ENCODE measurements at regions not wholly inside any gene's neighbourhood (a gene's known extent, or its start where the extent isn't known, plus 50 kb on each side); places are given as distances from the start of the nearest gene placed in this dataset.
"Not testable (repeated sequence)": the region's sequence is repeated elsewhere in the genome, so short reads cannot be mapped to it uniquely, and the experiment has no call there.

- H3K14ac ChIP-seq (ENCODE audit: low read length); H3K27ac ChIP-seq (ENCODE audit: low read depth, low read length); H2AK5ac ChIP-seq (ENCODE audit: low read length); H4K12ac ChIP-seq (ENCODE audit: low read depth, low read length); H3K4me2 ChIP-seq (ENCODE audit: low read length); H3K36me3 ChIP-seq (ENCODE audit: control insufficient read depth in 1 of 2, insufficient read depth in 2 of 2, low read length in 2 of 2); H3K79me2 ChIP-seq (ENCODE audit: control insufficient read depth, insufficient read depth, low read length, poor library complexity); H3K4me3 ChIP-seq (ENCODE audit: low read depth, low read length); H4K91ac ChIP-seq (ENCODE audit: low read depth, low read length); H3K9me3 ChIP-seq (ENCODE audit: insufficient read depth, low read depth, low read length); H3K27me3 ChIP-seq (ENCODE audit: insufficient read depth, low read length); H2AFZ ChIP-seq (ENCODE audit: insufficient read depth, low read length, poor library complexity); H3K4me1 ChIP-seq (ENCODE audit: control insufficient read depth in 1 of 2, insufficient read depth in 2 of 2, low read length in 2 of 2); H4K8ac ChIP-seq (ENCODE audit: low read depth, low read length); H3K79me1 ChIP-seq (ENCODE audit: low read length); H3K9ac ChIP-seq (ENCODE audit: low read length); H2BK12ac ChIP-seq (ENCODE audit: low read length); H2BK120ac ChIP-seq (ENCODE audit: insufficient read depth, low read length, poor library complexity); DNase-seq; H3K4ac ChIP-seq (ENCODE audit: low read depth, low read length); H3K23ac ChIP-seq (ENCODE audit: low read length); H3K18ac ChIP-seq (ENCODE audit: low read length); H2BK5ac ChIP-seq (ENCODE audit: low read depth, low read length, poor library complexity): not testable (repeated sequence)
- WGBS (ENCODE audit: extremely low coverage, insufficient coverage, insufficient read length): no CpG with 5 or more reads among the region's 34 CpGs
Observed at GRCh38 chr4:14358544-14359160, 643.6 kb upstream of the CPEB2 start.

DNA sequence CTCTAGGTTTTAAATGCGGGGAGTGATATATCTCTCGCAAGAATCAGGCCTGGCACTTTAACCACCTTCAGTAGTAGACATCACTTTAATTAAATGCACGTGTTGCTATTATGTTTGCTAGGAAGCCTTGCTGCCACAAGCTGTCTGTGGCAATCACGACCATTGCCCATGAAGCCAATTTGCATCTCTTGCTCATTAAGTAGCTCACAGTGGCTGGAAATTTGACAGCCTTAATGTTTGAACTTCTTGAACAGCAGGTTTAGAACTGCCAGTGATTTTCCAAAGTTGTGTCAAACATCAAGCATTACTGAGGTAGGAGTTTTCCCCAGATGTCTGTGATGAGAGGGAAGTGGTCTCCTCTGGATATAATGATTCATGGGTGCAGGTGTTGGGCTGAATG lies 642.3 kb upstream of the CPEB2 start:
- Histone ChIP-seq H3K36me3 (ENCODE audit: control insufficient read depth in 1 of 2, insufficient read depth in 2 of 2, low read length in 2 of 2) (no peaks in the 10 kb centered on the region), H3K4me1 (ENCODE audit: control insufficient read depth in 1 of 2, insufficient read depth in 2 of 2, low read length in 2 of 2) (no peaks in the 10 kb centered on the region), H3K4me3 (ENCODE audit: low read depth, low read length) (no peak overlapping the region), H2BK12ac (ENCODE audit: low read length) (no peak overlapping the region), H3K79me2 (ENCODE audit: control insufficient read depth, insufficient read depth, low read length, poor library complexity) (no peaks in the 10 kb centered on the region), H4K8ac (ENCODE audit: low read depth, low read length) (no peak overlapping the region), H3K9me3 (ENCODE audit: insufficient read depth, low read depth, low read length) (no peaks in the 10 kb centered on the region), H3K4ac (ENCODE audit: low read depth, low read length) (no peak overlapping the region), H4K12ac (ENCODE audit: low read depth, low read length) (no peak overlapping the region), H2AFZ (ENCODE audit: insufficient read depth, low read length, poor library complexity) (no peak overlapping the region), H2AK5ac (ENCODE audit: low read length) (no peak overlapping the region), H2BK5ac (ENCODE audit: low read depth, low read length, poor library complexity) (no peak overlapping the region), H3K18ac (ENCODE audit: low read length) (no peak overlapping the region), H3K4me2 (ENCODE audit: low read length) (no peak overlapping the region), H3K14ac (ENCODE audit: low read length) (no peak overlapping the region), H3K27ac (ENCODE audit: low read depth, low read length) (no peak overlapping the region), H2BK120ac (ENCODE audit: insufficient read depth, low read length, poor library complexity) (no peak overlapping the region), H4K91ac (ENCODE audit: low read depth, low read length) (no peak overlapping the region), H3K9ac (ENCODE audit: low read length) (no peak overlapping the region), H3K79me1 (ENCODE audit: low read length) (no peaks in the 10 kb centered on the region), H3K23ac (ENCODE audit: low read length) (no peak overlapping the region), H3K27me3 (ENCODE audit: insufficient read depth, low read length) (no peaks in the 10 kb centered on the region)
- no peak for DNase-seq
- WGBS (ENCODE audit: extremely low coverage, insufficient coverage, insufficient read length): no CpG with 5 or more reads among the region's 4 CpGs

DNA sequence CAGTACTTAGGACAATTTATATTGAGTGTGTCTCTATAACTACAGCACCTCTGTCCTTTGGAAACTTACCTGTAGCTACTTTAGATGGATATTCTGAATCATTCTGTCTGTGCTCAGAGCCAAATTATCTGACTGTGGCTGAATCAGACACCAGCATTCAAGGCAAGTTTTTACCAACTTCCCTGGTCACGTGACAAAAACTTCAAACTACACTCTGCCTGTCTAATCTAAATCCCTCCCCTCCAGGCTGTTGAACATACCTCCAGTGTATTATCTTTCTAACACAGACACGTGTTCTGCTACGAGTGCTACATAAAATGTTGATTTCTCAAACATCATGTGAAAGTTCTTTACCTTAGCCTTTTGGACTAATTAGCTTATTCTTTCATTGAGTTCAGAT lies 641.2 kb upstream of the CPEB2 start:
- H2BK12ac ChIP-seq (ENCODE audit: low read length): no peak overlapping the region
- H3K27ac ChIP-seq (ENCODE audit: low read depth, low read length): no peak overlapping the region
- DNase-seq: no peak
- no peak overlapping the region for H4K91ac ChIP-seq (ENCODE audit: low read depth, low read length)
- H3K79me2 ChIP-seq (ENCODE audit: control insufficient read depth, insufficient read depth, low read length, poor library complexity): no peaks in the 10 kb centered on the region
- no peaks in the 10 kb centered on the region for H3K36me3 ChIP-seq (ENCODE audit: control insufficient read depth in 1 of 2, insufficient read depth in 2 of 2, low read length in 2 of 2)
- no peak overlapping the region for H3K14ac ChIP-seq (ENCODE audit: low read length)
- no peak overlapping the region for H2BK5ac ChIP-seq (ENCODE audit: low read depth, low read length, poor library complexity)
- no peak overlapping the region for H2BK120ac ChIP-seq (ENCODE audit: insufficient read depth, low read length, poor library complexity)
- no peaks in the 10 kb centered on the region for H3K27me3 ChIP-seq (ENCODE audit: insufficient read depth, low read length)
- no peak overlapping the region for H3K4me3 ChIP-seq (ENCODE audit: low read depth, low read length)
- H3K9me3 ChIP-seq (ENCODE audit: insufficient read depth, low read depth, low read length): no peaks in the 10 kb centered on the region
- no peaks in the 10 kb centered on the region for H3K79me1 ChIP-seq (ENCODE audit: low read length)
- H4K12ac ChIP-seq (ENCODE audit: low read depth, low read length): no peak overlapping the region
- no peak overlapping the region for H3K9ac ChIP-seq (ENCODE audit: low read length)
- H3K4me2 ChIP-seq (ENCODE audit: low read length): no peak overlapping the region
- H3K4ac ChIP-seq (ENCODE audit: low read depth, low read length): no peak overlapping the region
- no peak overlapping the region for H2AFZ ChIP-seq (ENCODE audit: insufficient read depth, low read length, poor library complexity)
- H3K23ac ChIP-seq (ENCODE audit: low read length): no peak overlapping the region
- no peak overlapping the region for H3K18ac ChIP-seq (ENCODE audit: low read length)
- H2AK5ac ChIP-seq (ENCODE audit: low read length): no peak overlapping the region
- no peaks in the 10 kb centered on the region for H3K4me1 ChIP-seq (ENCODE audit: control insufficient read depth in 1 of 2, insufficient read depth in 2 of 2, low read length in 2 of 2)
- no CpG with 5 or more reads among the region's 3 CpGs for WGBS (ENCODE audit: extremely low coverage, insufficient coverage, insufficient read length)
- H4K8ac ChIP-seq (ENCODE audit: low read depth, low read length): no peak overlapping the region

DNA sequence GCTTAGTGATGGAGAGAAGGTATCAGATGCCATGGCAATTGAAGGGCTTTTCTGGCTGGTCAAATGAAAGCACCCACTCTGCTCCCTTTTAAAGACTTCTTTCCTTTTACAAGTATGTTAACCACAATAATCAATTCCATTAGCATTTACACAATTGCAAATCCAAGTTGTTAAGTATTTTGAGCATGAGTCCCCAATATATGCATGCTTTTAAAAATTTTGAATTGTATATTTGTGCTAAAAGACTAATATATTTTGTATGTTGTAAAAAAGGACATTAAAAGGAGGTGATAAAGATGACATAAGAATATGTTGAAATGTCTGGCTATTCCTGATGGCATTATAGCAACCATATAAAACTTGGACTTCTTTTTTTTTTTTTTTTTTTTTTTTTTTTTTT lies 639.9 kb upstream of the CPEB2 start:
- H2BK5ac ChIP-seq (ENCODE audit: low read depth, low read length, poor library complexity): no peak overlapping the region

More for the DNA sequence above, 639.9 kb upstream of the CPEB2 start:
- DNase-seq: no peak
- Histone ChIP-seq H3K27me3 (ENCODE audit: insufficient read depth, low read length) (no peaks in the 10 kb centered on the region), H2BK12ac (ENCODE audit: low read length) (no peak overlapping the region), H3K9ac (ENCODE audit: low read length) (no peak overlapping the region), H3K79me1 (ENCODE audit: low read length) (no peaks in the 10 kb centered on the region), H3K27ac (ENCODE audit: low read depth, low read length) (no peak overlapping the region), H2AFZ (ENCODE audit: insufficient read depth, low read length, poor library complexity) (no peak overlapping the region), H3K79me2 (ENCODE audit: control insufficient read depth, insufficient read depth, low read length, poor library complexity) (no peaks in the 10 kb centered on the region), H2AK5ac (ENCODE audit: low read length) (no peak overlapping the region), H4K91ac (ENCODE audit: low read depth, low read length) (no peak overlapping the region), H3K4me3 (ENCODE audit: low read depth, low read length) (no peak overlapping the region), H3K9me3 (ENCODE audit: insufficient read depth, low read depth, low read length) (no peaks in the 10 kb centered on the region), H4K12ac (ENCODE audit: low read depth, low read length) (no peak overlapping the region), H3K4ac (ENCODE audit: low read depth, low read length) (no peak overlapping the region), H2BK120ac (ENCODE audit: insufficient read depth, low read length, poor library complexity) (no peak overlapping the region), H3K23ac (ENCODE audit: low read length) (no peak overlapping the region), H3K14ac (ENCODE audit: low read length) (no peak overlapping the region), H3K4me2 (ENCODE audit: low read length) (no peak overlapping the region), H3K4me1 (ENCODE audit: control insufficient read depth in 1 of 2, insufficient read depth in 2 of 2, low read length in 2 of 2) (no peaks in the 10 kb centered on the region), H3K18ac (ENCODE audit: low read length) (no peak overlapping the region), H4K8ac (ENCODE audit: low read depth, low read length) (no peak overlapping the region), H3K36me3 (ENCODE audit: control insufficient read depth in 1 of 2, insufficient read depth in 2 of 2, low read length in 2 of 2) (no peaks in the 10 kb centered on the region)

Measured in trophoblast cell (in vitro differentiated cells and primary cell).